GM12872 (cell line): ENCODE measurements at regions not wholly inside any gene's neighbourhood (a gene's known extent, or its start where the extent isn't known, plus 50 kb on each side); places are given as distances from the start of the nearest gene placed in this dataset.

ENCODE experiments used
- TF ChIP-seq, protein P1 (sequence below): IDR thresholded peaks from 3 replicates; pipeline ENCODE4 v1.5.1; 2011; ENCODE audit warnings: low read depth, mild to moderate bottlenecking, low read length, moderate library complexity; ENCODE audit not compliant: insufficient read depth

DNA sequence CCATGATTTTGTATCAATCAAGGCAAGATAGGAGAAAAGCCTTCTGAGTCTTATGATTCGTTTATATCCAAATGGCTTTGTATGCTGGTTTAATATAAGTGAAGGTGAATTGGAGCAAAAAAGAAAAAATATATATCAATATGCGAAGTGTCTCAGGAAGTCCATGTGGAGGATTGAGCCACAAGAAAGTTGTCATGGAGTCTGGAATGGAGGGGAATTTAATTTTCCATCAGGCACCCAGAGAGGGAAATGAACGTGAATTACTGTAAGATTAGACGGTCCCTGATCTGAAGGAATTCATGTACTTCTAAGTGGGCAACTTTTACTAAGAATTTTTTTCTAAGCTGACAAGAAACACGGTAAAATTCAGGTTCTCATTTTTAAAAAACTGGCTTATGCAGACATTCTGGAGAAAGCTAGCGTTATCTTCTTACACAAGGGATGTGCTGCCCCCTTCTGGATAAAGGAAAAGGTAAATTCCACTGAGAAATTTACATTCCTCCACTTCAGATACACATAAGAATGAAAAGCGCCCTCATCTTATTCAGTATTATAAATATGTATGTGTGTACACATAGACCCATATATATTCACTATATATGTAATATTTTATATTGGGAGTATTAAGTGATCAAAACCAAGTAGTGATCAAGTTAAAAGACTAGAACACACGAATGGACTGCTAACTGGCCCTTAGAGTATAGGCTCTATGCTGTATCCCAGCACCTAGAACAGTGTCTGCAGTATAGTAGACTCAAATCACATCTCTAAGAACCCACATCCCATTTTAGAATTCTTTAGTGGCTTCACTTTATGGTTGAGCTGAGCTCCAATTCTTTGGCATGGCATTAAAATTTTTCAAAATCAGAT is 289.0 kb upstream of the TFPI start:
- TF ChIP-seq, protein P1, sequence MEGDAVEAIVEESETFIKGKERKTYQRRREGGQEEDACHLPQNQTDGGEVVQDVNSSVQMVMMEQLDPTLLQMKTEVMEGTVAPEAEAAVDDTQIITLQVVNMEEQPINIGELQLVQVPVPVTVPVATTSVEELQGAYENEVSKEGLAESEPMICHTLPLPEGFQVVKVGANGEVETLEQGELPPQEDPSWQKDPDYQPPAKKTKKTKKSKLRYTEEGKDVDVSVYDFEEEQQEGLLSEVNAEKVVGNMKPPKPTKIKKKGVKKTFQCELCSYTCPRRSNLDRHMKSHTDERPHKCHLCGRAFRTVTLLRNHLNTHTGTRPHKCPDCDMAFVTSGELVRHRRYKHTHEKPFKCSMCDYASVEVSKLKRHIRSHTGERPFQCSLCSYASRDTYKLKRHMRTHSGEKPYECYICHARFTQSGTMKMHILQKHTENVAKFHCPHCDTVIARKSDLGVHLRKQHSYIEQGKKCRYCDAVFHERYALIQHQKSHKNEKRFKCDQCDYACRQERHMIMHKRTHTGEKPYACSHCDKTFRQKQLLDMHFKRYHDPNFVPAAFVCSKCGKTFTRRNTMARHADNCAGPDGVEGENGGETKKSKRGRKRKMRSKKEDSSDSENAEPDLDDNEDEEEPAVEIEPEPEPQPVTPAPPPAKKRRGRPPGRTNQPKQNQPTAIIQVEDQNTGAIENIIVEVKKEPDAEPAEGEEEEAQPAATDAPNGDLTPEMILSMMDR, result peak; percentile 42; the same call in 2 of the 3 replicates

DNA sequence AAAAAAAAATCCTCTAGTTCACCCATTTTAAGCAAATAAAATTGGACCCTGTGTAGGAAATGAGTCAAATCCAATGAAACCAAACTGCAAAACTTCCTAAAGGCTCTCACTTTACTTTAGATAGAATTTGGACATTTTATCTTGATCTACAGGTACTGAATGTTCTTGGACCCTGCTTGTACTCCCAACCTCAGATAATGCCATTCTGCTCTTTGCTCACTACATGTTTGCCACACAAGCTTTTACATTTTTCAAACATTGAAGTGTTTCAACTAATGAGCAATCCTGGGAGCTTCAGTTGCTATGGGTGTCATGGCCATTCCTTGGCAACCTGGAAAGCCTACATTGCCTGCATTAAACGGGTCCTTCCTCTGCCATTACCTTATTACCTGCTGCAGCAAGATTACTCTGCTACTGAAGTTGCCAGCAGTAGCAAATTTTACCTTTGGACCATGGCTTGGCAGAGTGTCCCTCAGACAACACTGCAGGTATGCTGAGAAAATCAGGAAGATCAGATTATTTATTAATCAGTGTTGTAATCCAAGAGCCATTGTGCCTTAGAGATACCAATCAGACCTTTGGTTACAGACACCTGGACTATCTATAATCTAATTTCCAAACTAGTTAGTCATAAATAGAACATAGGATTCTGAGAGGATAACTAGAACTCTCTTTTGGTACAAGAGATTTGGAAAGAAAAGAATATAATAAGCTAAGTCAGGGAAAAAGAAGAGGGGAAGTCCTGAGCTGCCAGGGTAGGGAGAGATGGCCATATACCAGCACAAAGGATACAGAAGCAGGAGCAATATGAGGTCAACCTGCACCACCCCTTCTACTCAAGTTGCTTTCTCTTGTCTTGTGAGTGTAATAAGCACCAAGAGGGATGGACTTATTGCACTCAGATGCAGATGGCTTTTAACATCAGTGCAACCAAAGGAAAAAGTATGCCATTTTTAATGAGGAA is 293.3 kb upstream of the TFPI start:
- TF ChIP-seq, protein P1, result no peak

DNA sequence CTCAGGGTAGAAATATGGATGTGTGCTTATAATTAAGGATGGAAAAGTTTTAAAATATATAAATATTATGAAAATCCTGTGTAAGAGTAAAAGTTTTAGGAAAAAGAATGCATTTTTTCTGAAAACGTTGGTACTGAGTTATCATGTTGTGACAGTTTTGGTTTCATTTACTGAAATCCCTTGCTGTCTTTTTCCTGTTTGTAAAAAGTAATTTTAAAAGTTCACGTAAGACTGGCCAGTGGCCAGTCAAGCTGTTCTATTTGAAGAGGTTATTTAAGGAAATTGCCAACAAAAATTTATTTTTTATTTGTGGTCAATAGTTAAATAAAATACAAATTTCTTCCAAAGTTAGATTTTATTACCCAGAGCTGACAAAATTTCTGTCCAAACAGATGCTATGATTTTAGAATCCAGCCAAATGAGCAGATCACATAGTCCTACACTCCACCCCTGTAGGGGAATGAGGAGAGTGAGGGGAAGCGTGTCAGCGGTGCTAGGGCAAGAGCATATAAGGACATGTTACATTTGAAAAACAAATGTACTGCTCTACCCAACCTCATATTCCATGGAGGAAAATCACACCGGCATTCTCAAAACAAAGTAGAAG is 297.8 kb upstream of the TFPI start:
- TF ChIP-seq, protein P1, result no peak

DNA sequence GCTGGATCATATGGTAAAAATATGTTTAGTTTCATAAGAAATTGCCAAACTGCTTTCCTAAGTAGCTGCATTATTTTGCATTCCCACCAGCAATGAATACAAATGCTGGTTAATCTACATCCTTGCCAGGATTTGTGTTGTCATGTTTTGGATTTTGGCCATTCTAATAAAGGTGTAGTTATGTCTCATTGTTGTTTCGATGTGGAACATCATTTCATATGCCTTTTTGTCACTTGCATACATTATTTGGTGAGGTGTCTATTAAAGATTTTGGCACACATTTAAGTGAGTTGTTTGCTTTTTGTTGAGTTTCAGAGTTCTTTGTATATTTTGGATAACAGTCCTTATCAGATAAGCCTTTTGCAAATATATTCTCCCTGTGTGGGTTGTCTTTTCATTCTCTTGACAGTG is 299.2 kb upstream of the TFPI start:
- TF ChIP-seq, protein P1, result no peak

DNA sequence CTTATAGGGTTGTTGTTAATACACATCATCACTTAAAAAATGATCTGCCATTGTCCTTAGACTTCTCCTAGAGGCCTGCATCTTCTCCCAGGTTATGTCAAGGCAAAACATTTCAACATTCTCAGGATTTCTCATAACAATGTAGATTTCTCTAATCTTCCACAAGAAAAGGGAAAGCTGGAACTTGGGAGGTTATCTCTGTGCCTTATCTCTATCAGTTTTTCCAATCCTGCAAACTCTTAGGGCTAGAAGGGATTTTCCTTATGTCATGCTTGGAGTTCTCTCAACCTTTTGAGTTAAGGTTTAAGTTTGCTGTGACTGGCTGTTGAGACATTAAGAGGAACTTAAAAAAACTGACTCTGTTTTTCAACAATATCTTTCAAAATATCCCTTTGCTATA is 300.6 kb upstream of the TFPI start:
- TF ChIP-seq, protein P1, result no peak

DNA sequence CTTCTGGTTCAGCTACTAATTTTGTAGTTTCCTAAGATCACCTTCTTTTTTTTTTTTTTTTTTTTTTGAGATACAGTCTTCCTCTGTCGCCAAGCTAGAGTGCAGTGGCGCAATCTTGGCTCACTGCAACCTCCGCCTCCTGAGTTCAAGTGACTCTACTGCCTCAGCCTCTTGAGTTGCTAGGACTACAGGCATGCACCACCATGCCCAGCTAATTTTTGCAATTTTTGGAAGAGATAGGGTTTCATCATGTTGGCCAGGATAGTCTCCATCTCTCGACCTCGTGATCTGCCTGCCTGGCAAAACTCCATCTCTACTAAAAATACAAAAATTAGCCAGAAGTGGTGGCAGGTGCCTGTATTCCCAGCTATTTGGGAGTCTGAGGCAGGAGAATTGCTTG is 301.5 kb upstream of the TFPI start:
- TF ChIP-seq, protein P1, result no peak

DNA sequence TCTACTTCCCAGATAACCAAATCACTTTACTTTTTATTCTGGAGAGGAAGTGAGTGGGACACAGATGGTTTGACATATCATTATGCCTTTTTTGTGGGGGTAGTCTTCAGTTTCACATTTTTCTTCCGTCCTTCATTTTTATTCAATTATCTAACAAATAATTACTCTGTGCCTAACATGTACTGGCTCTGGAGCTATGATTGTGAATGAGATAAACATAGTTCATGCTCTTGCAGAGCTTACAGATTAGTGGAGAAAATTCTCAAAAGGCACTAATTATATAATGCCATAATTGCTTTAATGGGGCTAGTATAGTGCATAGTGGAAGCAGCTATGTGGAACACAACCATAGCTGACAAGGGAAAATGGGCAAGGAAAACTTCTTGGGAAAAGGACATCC is 303.6 kb upstream of the TFPI start:
- TF ChIP-seq, protein P1, result no peak
